SK-N-DZ (cell line): ENCODE measurements at regions not wholly inside any gene's neighbourhood (a gene's known extent, or its start where the extent isn't known, plus 50 kb on each side); places are given as distances from the start of the nearest gene placed in this dataset.
"Not testable (repeated sequence)": the region's sequence is repeated elsewhere in the genome, so short reads cannot be mapped to it uniquely, and the experiment has no call there.

Experiments
- DNase-seq: peaks from one replicate; pipeline ENCODE4 v3.0.0-alpha.2; 2015; ENCODE audit warnings: low spot score

DNA sequence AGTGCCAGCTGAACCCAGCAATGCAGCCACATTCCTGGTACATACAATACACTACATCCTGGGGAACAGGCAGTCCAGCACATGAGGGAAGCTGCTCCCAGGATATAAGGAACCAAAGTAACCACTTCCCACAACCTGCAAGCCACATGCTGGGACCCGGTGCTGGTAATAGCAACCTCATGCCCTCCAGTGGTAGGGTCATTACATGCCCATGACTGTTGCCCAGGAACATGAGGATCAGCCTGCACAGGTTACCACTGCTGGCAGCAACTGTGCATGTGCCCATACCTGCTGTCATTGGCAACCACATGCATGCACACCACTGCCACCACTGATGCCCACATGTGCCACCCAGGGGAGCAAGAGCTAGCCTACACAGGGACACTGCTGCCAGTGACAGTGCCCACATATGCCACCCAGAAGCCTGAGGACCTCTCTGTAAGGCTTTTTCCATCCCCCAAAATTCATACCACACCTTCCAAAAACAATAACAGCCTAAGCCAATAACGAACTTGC lies 1982.5 kb downstream of the ARAP2 start:
- no peak for DNase-seq

DNA sequence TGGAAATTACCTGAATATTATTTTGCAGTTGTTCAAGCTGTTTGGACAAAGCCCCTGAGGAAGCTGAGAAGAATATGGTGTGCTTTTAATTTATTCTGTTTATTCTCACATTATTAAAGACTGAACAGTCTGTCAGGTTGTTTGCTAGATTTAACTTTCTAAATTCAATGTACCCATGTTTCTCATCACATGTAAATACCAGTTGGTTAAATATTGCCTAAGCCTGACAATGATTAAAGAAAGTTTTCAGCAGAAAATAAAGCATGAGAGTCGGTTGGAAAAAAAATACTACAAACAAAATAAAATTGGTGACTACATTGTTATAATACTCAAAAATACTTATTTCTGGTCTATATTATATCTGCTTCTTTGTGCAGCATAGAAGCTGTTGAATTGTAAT lies 1974.7 kb downstream of the ARAP2 start:
- DNase-seq: no peak

DNA sequence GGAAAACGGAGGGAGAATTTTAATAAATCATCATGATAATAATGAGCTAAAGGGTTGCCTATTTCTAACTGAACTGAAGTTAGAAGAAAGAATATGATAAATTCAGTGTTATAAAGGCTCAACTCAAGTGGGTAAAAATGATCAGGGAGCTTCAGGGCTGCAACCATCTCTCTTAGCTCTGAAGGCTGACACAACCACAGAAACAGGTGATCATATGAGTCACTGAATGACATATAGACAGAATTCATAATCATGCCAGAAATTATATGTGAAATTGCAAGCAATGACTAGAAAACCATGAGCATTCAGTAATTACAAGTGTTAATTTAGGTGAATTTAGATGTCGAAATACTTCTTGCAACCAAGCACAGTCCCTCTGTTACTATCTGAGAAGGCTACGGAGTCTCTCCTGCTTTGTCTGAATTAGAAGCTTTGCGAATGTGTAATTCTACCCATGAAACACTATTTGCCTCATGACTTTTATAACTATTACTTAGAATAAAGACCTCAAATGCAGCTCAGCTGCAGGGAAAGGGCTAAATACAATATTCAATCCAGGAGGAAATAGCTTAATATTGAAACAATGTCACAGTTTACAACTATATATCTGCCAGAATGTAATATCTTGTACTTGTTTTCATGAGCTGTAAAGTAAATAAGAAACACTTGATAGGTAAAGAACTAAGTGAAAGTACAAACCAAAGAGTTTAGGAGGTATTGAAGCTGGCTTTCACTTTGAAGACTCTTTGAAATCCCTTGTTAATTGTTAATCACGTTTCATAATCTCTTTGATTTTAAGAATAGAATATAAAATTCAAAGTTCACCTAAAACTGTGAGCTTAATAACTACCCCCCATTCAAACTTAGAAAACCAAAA lies 1972.6 kb downstream of the ARAP2 start:
- DNase-seq: no peak

DNA sequence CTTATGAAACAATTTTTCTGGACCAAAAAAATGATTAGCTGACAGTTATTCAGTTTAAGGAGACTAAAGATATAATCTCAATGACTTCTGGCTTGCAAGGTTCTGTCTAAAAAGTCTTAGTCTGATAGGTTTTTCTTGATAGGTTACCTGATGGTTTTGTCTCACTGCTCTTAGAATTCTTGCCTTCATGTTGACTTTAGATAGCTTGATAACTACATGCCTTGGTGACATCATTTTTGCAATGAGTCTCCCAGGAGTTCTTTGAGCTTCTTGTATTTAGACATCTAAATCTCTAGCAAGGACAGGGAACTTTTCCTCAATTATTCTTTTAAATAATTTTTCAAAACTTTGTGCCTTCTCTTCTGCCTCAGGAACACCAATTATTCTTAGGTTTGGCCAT lies 1965.3 kb downstream of the ARAP2 start:
- no peak for DNase-seq

DNA sequence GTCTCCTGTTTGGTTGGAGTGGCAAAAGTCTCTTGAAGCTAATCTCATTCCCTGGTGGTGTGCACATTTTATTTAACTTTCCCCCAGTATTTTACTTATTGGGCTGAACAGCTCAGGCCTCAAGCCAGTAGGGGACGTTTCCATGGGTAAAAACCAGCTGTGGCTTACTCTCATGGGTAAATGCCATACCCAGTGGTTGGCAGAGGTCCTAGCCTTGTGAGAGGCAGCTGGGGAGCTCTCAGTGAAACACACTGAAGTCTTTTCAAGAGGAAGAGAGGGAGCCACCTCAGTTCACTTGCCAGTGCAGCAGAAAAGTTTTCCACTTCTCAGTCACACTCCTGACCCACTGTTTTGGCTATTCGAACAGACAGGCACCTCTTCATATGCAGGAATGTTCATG lies 1964.2 kb downstream of the ARAP2 start:
- DNase-seq: no peak

DNA sequence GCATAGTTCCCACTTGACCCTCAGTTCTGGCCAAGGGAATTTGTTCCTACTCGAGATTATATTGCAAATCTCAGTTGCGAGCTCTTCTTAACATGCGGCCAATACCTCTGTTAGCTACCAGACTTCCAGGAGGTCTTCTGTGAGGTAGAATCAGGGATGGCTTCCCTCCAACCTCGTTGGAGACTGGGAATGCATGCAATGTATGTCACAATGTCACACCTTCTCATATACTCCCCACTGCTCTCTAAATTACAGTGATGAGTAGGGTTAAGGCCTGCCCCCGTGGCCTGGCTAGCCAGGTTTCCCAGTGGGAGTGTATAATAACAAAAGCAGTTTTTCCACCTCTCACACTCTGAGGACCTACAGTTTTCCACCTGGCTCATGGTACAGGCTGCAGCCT lies 1962.5 kb downstream of the ARAP2 start:
- no peak for DNase-seq

DNA sequence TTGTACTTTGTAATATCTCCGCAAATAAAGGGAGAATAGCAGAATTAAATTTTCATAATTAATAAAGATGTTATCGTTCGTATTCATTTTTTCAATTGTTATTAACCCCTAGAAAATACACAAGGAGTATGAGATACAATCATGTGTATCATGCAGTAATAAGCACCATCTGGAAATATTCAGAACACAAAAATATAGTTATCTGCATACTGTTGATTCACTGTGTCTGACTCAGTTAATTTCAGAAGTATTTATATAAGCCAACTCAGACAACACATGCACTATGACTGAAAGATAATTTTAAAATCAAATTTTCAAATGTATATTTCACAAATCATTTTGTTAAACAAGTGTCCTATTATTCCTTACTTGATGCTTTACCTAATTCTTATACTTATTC lies 1954.8 kb downstream of the ARAP2 start:
- DNase-seq: no peak

DNA sequence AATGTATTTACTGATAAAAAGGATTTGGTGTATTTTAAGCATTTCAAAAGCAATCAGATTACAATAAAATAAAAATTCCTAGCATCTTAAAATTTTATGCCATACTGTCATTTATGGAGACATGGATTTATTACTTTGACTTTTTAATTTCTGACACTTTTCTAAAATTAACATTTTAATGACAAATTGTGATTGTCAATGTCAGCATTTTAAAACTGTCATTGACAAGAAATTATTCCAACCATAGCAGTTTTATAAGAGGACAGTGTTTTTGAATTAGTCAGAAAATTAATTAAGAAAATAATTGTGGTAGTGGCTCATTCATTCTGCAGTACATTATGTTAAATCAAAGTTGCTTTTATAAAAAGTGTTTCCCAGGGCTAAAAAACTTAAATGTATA lies 1954.4 kb downstream of the ARAP2 start:
- no peak for DNase-seq

DNA sequence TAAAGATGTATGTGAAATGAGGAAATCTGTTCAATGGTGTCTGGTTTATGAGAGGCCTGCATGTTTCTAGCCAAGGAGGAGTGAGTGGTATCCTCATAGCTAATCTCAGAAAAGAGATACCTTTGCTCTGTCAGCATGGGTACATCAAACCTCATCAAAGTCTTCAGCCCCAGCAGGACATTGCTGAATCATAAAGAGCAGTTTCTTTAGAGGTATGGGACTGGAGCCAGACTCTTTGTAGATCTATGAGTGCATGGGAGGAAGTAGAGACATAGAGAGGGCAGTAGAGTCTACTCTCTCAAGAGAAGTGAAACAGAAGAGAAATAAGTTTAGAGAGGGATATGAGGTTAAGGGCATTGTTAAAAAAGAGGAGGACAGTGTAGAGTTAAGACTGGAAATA lies 1950.9 kb downstream of the ARAP2 start:
- DNase-seq: no peak

DNA sequence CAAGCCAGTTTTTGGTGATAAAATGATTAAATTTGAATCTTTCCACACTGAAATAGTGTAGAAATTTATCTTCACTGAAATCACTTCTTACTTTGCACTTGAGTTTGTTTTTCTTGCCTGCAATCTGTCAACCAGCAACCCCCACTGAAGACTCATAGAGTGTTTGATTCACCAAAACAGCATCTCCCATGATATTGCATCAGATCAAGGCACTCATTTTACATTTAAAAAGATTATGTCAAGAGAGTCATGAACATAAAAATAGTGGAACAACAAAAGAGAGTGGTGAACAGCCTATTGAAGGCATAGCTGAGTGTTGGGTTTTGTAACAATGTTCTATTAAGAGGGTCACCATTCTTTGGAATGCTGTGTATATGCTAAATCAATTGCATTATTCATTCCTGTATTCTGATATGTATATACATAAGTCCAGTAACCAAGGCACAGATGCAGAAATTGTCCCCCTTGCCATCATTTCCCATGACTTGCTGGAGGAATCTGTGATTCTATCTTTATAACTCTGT lies 1934.9 kb downstream of the ARAP2 start:
- no peak for DNase-seq

DNA sequence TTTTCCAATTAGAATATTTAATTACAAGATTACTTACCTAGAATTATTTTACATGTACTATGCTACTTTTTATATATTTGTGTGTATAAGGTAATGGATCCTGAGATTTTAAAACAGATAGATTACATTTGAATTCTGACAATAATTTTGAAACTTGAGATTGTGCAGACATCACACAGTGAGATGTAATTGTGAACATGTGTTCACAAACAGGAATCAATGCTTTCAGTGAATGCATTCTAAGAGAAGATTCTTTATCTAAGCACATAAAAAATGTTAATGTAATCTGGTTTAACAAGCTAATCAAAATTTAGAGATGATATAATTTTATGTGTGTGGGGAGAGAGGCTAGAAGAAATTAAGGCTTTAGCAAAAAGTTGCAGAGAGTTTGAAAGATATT lies 1925.5 kb downstream of the ARAP2 start:
- DNase-seq: peak; percentile 73

DNA sequence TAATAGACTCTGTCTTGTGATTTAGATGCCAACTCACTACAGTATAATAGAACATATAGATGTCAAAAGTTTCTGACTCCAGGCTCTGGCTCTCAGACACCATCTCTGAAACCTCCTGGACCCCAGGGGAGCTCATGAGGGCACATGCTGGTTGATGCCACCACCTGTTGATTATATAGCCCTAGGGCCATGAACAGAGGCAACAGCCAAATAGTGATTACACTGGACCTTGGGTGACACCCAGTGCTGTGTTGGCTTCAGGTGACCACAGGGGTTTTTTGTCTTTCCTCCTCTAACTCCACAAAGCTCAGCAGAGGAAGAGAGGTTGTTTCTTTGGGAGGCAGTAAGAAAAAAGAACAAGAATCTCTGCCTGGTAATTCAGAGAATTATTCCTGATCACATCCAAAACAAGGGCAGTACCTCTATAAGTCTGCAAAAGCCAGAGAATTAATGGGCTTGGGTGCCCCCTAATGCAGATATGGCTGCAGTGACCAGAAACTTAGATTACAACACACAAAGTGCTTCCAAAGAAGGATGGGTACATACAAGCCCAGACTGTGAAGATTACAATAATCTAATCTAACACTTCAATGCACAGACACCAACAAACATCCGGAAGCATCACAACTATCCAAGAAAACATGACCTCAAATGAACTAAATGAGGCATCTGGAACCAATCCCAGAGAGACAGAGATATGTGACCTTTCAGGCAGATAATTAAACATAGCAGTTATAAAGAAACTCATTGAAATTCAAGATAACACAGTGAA lies 1920.6 kb downstream of the ARAP2 start:
- DNase-seq: peak; percentile 22

DNA sequence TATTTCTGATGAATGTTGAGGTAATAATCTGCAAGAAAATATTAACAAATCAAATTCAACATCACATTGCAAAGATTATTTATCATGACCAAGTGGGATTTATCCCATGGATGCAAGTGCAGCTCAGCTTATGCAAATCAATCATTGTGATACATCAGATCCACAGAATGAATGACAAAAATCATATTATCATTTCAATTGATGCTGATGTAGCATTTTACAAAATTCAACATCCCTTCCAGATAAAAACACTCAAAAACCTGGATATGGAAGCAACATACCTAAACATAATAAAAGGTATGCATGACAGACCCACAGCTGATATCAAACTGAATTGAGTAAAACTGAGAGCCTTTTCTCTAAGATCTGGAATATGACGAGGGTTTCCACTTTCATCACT lies 1915.4 kb downstream of the ARAP2 start:
- DNase-seq: no peak

DNA sequence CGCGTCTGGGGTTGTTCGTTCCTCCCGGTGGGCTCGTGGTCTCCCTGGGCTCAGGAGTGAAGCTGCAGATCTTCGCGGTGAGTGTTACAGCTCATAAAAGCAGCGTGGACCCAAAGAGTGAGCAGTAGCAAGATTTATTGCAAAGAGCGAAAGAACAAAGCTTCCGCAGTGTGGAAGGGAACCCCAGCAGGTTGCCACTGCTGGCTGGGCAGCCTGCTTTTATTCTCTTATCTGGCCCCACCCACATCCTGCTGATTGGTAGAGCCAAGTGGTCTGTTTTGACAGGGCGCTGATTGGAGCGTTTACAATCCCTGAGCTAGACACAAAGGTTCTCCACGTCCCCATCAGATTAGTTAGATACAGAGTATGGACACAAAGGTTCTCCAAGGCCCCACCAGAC lies 1909.2 kb downstream of the ARAP2 start:
- DNase-seq: not testable (repeated sequence)

DNA sequence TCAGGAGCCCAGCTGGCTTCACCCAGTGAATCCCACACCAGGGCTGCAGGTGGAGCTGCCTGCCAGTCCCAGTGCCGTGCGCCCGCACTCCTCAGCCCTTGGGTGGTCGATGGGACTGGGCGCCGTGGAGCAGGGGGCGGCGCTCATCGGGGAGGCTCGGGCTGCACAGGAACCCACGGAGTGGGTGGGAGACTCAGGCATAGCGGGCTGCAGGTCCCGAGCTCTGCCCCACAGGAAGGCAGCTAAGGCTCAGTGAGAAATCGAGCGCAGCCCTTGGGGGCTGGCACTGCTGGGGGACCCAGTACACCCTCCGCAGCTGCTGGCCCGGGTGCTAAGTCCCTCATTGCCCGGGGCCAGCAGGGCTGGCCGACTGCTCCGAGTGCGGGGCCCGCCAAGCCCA lies 1908.8 kb downstream of the ARAP2 start:
- DNase-seq: not testable (repeated sequence)

DNA sequence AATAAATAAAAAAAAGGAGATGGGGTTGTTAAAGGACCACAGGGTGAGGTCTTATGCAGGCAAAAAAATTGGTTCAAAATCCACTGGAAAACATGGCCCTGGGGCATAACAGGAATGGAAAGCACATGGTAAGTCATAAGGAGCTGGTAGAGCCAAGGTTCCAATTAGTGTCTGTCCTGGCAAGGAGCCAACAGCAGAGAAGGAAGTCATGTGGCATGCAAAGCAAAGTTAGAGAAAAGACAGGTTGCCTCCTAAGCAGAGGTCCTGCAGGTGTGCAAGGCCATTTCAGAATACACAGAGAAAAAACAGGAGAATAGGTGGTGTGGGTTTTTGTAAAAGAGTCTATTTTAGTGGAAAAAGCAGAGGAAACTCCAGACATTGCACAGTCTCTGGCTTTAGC lies 1881.7 kb downstream of the ARAP2 start:
- DNase-seq: no peak

DNA sequence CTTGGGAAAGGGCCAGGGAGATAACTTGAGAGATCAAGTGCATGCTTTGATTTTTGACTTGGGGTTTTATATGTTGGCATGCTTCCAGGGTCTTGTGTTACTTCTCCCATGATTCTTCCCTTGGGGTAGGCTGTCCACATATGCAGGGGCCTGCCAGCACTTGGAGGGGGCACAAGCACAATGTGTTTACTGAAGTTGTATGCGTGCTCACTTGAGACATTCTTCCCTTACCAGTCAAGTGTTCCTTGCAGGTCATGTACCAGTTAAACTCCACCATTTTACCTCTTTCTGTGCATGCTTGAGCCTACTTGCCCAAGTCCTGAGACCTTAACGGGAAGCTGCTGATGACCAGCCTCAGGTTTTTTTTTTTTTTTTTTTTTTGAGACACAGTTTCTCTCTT lies 1880.5 kb downstream of the ARAP2 start:
- no peak for DNase-seq

DNA sequence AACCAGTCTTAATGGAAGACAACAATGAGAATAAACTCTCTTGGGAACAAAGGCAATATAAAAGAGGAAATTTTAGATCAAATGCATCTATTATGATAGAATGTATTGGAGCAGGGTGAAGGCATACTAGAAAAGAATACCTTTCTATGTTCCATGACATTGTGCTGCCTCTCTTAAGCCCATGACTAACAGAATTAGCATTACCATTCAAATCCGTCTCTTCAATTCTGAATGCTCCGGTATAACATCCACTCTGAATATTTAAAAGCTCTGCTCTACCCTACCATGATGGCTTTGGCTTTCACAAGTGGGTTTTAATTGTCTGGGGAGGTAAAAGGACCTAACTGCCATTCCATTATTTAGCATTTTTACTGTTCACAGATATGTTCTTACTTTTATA lies 1878.4 kb downstream of the ARAP2 start:
- no peak for DNase-seq

DNA sequence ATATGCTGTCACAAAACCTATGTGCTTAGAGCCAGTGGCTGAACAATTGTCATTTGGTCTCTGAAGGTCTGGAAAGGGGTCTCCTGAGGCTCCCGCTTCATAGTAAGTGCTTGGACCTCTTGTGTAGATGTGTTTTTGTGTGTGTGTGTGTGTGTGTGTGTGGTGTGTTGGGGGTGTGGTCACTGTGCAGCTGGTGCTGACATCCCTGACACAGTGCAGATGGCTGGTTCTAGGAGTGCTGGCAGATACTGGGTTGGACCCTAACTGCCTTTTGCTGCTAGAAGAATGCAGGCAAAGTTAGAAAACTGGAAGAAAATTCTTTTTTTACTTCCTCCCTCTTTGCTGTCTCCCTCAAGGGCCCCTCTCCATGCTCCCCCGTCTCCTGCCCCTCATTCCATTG lies 1872.6 kb downstream of the ARAP2 start:
- no peak for DNase-seq

DNA sequence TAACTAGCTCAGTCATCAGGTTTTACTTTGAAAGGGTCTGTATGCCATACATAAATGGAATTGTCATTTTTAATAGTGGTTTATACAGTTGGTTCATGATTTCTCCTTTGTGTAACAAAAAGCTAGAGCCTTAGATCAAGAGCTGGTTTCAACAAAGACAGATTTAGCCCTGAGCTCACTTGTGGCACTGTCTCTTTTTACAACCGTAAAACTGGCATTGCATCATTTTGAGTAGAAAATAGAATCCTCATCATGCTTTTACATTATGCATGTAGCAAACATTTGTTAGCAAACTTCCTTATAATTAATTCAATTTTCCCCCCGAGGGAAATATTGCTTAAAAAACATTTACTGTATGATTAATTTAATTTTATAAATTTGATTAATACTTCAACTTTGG lies 1871.5 kb downstream of the ARAP2 start:
- no peak for DNase-seq

DNA sequence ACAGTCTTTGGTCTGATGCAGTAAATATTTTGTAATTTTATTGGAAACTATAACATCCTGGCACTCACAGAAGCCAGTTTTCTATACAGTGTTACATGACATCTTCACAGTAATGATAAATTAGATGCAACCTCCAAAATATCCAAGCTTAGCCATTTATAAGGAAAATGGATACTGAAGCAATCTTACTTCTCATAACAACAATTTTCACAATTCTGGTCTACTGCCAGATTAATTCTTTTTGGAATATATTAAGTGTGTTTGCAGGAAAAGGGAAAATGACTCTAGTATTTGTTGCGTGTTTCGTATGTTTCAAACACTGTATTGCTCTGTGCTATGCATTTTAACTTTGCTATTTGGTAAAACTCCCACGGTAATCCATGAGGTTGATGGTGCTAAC lies 1870.9 kb downstream of the ARAP2 start:
- no peak for DNase-seq

DNA sequence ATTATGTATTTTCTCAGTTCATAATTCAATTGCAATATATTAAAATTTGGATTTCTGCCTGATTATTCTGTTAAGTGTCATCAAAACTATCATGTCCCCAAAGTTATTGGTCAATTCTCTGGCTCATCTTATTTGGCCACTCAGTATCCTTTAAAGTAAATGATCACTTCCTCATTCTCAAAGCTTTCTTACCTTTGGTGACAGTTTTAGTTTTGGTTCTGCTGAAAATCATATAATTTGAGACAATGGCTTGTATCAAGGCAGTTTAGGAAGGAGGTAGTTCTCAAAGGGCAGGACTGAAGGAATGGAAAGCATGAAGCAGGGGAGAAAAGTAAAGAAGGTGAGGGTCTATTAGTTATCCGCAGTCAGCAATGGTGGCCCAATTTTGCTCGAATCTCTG lies 1832.1 kb downstream of the ARAP2 start:
- no peak for DNase-seq

DNA sequence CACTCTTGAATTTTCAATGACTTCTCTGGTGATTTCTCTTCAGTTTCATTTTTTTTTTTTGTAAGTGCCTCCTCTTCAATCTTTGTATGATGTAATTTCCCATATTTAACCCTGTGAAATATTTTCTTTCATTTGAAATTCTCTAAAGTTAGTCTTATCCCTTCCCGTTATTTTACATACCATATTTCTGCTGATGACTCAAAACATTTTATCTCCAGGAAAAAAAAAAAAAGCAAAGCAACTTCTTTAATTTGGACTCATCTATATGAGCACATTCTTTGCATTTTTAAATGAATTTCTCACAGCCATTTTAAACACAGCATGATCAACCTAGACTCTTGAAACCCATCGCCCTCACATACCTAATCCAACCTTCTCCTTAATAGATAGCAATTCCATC lies 1831.4 kb downstream of the ARAP2 start:
- DNase-seq: no peak
